ENCODE measurements at regions not wholly inside any gene's neighbourhood (a gene's known extent, or its start where the extent isn't known, plus 50 kb on each side); places are given as distances from the start of the nearest gene placed in this dataset.

DNA sequence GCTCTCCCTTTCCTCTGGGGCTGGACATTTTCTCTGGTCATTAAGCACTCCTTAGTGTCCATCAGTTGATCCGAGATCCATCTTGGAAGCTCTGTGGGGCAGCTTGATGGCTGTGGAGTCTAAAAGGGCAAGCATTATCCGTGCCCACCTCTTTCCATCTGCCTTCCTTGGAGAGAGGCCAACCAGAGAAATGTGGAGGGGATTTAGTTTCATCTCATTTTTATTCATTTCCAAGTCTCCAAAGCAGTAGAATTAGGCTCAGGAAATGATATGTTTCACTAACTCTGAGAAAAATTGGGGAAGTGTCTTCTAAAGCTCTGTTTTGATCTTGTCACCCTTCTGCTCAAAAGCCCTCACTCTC is 95.9 kb upstream of the KLHL25 start:
- DNase-seq: peak in 1 of 2 experiments; percentile 88

DNA sequence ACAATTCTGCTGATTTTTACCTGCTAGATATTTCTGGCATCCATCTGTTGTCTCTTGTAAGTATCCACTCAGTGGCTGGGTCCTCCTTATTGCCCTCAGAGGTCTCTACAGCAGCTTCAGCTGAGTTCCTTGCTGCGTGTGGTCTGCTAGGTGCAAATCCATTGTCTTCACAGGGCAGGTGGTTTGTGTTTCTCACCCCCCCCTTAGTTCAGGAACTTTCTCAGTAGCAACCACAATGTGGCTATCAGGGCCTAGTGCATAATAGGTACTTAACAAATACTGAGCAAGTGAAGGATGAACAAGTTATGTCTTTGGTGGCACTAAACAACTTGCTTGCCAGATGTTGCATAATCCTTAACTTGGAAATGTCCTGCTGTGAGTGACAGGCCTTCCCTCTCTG is 96.7 kb upstream of the KLHL25 start:
- no peak for DNase-seq

DNA sequence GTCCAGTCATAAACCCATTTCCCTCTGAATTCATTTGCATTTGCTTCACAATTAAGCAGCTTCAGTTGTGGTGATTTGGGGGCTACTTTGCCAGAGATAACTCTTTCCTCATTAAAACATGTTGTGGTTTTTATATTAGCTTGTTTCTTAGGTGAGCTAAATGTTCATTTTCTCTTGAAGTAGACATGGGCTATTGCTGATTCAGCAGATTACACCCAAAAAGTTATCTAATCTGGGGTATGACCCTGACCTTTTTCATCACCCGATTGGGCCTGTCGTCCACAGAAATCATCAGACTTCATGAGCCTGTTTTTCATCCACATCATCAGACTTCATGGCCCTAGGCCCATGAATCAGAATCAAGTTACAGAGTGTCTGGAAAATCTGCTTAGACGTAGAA is 97.5 kb upstream of the KLHL25 start:
- no peak for DNase-seq

DNA sequence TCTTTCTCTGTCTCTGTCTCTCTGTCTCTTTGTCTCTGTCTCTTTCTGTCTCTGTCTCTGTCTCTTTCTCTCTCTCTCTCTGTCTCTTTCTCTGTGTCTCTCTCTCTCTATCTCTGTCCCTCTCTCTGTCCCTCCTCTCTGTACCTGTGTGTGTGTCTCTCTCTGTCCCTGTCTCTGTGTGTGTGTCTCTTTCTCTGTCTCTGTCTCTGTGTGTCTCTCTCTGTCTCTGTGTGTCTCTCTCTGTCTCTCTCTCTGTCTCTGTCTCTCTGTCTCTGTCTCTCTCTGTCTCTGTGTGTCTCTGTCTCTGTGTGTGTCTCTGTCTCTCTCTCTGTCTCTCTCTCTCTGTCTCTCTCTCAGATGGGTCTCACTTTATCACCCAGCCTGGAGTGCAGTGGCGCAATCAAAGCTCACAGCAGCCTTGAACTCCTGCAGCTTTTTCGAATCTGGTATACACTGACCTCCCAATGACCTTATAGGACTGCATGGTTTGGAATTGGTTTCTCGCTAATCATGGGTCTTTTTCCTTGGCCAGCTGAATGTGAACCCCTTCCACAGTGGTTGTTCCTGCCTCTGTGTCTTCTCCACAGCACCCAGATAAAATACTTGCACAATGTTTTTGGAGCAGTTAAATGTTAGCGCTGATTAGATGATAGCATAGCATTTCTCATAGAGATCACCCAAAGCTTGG is 102.6 kb upstream of the KLHL25 start:
- no peak for DNase-seq

DNA sequence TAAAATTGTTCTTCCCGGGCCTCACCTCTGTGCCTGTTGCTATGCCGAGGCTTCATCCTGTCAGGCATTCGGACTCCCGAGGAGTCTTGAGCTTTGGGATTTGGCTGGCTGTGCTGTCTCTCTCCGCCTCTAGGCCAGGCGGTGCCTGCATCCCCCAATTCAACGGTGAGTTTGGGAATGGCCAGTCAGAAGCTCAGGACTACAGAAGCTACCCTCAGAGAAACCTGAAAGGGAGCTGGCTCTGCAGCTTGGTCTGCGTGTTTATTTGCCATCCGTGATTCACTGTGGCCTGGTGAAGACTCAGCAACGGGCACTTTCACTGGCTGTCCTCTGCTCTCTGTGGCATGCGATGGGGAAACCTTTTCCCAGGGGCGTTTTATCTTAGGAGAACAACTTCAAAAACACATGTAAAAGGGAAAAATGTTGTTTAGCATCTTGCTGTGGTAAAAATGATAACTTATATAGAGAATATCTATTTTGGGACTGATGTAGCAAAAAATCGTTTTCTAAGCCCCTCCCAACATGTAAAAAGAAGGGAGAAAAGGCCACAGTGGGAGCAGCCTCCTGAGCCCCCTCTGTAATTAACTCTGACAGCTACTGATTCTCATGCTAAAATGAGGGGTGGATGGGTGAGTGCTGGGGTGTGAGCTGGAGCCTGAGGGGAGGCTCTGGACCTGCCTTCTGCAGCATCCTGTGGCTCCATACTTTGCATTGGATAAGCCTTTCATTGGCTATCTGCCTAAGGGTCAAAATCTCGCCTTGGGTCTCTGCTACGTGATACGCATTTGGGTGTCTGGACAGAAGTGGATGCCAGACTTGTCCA is 103.4 kb upstream of the KLHL25 start:
- no peak for DNase-seq

DNA sequence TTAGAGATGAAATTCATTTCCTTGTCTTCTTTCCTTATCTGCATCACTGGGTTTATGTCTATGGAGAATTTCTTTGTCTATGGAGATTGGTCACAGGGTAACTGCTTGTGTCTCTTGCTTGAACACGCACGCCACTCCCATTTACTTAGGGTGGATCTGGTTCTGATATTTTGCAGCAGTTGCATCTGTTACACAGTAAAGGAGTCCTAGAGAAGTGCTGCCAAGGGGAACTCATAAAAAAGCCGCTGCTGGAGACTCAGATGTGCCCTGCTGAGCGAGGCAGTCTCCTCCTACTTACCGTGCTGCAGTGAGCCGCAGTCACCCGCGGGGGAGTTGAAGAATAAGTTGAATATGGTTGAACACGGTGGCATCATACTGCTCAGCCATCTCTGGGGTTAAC is 105.2 kb upstream of the KLHL25 start:
- no peak for DNase-seq

DNA sequence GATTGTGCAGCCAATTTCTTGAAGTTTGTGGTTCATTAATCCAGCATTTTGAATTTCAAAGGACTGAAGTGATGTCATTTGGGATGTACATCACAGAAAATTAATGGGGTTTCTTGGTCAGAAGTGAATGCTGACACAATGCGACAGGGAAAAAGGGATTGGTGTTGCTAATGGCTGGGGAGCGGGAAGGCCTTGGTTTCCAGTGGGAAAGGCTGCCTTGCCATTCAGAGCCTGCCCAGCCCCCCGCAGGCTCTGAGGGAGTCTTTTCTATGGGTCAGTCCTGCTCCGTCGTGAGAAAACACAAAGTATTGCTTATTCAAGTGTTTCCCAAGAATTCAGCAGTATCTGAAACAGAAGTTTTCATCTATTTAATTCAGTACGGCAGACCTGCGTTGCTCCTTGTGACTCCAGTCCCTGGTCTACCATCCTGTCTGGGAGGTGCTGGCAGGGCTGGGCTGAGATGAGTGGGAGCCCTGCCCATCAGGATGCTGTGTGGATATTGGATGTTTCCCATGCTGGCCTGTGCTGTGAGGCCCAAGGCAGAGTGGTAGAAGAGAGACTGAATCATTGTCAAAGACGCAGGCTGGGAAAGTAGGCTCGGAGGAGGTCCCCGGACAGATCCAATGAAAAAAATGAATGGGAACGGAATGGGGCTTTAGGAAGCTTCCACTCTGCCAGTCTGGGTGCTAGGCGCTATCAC is 111.2 kb upstream of the KLHL25 start:
- no peak for DNase-seq

DNA sequence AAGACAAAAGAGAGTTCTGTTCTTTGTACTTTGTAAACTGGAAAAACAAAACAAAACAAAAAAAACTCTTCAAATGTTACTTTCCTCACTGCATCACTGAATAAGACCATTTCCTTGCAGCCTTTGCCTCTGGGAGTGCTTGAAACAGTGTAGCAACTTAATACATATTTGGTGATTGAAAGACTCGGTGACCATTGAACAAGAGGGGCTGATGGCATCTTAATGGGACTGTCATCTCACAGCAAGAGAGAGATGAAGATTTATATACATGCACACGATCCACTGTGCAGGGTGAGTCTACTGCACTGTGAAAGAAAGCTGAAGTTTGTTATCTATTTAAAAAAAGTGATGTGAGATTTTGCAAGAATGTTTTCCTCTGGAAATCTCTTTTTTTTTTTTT is 111.9 kb upstream of the KLHL25 start:
- no peak for DNase-seq

DNA sequence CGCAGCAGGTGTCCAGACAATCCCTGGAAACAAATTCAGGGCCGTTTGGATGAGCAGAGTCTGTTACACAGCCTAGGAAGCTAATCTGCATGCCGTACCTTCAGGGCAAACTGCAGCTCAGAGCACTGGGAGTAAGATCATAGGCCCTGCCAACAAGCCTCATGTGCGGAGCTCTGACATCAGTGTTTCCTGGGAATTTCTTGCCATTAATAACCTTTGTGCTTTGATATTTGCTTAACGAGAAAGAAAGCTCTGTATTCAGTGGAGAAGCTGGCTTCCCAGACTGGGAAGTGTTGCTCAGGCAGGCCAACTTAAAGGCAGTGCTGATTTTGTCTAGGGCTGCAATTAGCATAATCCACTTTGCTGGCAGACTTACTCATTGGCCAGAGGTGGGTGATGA is 116.1 kb upstream of the KLHL25 start:
- peak in 1 of 2 experiments; percentile 19 for DNase-seq

DNA sequence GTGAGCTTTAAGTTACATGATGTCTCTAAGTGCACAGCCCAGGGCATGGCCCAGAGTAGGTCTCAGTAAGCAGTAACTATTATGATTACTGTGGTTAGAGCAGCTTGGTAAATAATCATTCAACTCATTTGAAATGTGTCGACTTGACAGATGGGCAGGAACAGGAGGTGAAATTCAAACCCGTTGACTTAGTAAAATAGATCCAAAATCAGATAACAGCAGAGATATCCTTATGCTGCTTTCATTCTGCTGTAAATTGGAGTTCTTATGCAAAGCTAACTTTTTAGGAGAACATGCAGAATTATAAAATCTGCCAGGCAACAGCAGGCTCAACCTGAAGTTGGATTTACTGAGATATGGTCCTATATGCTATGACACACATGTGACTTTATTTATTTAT is 118.7 kb upstream of the KLHL25 start:
- no peak for DNase-seq

DNA sequence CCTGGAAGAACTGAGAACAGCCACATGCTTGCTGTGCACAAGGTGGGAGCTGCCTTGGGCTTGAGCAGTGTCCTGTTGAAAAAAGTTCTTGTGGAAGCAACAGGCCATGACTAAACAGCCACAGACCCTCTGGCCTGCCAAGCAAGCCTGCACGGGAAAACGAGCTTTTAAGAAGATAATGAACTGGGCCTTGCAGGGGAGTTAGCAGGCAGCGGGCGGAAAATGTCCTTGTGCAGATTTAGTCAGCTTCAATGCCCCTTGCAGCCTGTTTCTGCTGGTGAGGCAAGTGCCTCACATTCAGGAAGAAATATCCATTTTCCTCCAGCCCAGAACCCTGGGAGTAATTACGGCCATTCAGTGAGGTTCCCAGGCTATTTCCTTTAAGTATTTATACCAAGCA is 126.2 kb upstream of the KLHL25 start:
- no peak for DNase-seq

DNA sequence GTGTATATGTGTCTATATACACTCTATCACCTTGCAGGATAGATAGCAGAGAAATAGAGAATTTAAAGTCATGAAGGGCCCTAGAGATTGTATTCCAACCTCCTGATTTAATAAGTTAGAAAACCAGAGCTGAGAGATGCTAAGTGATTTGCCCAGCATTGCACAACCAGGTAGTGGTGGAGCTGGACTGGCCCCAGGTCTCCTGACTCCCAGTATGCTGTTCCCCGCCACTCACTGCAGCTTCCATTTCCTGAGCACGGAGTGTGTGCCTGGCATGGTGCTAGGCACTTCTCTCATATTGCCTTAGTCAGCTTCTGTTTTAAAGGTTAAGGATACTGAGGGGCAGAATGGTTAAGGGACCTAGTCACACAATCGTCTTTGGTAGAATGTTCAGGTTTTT is 129.4 kb upstream of the KLHL25 start:
- no peak for DNase-seq

DNA sequence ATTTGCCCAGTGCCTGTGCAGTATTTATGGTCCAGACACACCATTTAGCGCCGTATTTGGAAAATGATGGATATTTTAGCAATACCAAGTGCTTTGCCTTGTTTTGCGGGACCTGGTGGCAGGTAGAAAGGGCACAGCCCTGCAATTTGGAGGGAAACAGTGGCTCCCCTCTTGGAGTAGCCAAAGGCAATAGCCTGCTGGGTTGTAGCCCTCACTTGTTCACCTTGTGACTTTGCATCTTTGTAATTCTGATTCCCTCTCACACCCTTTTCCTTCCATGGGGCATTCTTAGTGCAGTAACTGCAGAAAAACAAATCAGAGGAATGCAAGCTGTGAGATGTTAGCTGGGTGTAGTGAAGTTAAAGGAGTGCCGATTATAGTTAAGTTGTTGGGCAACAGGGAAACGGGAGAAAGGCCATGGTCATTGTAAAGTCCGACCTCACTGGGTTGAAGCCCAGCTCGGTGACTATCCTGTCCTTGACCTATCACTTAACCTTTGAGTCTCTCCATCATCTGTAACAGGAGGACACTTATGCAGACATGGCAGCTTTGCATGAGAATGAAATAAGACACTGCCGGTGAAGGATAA is 131.0 kb upstream of the KLHL25 start:
- no peak for DNase-seq

DNA sequence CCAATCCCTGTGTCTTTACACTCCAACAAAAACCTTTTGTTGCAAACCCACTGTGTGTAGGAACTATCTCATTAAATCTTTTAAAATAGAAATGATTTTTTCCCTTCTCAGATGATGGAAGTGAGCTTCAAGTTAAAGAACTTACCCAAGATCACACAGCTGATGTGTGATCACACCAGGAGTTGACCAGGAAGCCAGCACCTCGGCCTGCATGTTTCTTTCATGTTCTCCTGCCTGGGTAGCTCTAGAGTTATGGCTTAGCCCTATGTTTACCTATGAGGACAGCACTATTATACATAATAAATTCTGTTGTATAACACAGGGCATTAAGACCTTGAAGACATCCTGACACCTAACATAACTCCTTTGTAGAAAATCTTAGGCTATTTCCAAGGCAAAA is 132.1 kb upstream of the KLHL25 start:
- no peak for DNase-seq

DNA sequence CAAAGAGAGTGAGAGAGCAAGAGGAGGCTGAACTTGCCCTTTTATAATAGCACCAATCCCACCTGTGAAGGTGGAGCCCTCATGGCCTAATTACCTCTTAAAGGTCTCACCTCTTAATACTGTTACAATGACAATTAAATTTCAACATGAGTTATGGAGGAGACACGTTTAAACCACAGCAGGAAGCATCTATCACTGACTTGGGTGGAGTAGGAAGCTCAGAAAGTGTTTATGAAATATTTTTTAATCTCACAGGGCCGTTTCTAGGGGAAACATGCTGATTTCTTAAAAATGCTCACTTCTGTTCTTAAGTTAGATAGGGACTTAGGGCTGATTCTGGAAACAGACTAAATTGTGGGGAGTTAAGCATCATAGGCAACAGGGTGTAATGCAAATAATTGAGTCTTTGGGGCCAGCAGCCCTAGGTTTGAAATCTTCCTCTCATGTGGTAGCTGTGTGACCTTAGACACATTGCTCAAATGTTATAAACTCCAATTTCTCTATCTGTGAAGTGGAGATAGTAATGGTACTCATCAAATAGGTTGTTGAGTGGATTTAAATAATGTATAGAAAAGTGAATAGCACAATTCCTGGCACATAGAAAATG is 133.3 kb upstream of the KLHL25 start:
- no peak for DNase-seq

DNA sequence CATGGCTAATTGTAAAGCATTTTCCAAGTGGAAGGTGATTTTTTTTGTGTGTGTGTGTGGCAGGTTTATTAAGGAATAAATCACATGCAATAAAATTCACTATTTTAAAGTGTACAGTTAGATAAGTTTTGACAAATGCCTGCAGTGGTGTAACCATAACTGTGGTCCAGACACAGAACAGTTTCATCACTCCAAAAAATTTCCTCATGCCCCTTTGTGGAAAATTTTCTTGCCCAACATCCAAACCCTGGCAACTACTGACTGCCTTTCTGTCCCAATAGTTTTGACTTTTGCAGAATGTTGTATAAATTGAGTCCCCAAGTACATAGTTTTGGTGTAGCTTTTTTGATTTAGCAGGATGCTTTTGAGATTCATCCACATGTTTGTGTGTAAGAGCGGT is 135.1 kb upstream of the KLHL25 start:
- no peak for DNase-seq

DNA sequence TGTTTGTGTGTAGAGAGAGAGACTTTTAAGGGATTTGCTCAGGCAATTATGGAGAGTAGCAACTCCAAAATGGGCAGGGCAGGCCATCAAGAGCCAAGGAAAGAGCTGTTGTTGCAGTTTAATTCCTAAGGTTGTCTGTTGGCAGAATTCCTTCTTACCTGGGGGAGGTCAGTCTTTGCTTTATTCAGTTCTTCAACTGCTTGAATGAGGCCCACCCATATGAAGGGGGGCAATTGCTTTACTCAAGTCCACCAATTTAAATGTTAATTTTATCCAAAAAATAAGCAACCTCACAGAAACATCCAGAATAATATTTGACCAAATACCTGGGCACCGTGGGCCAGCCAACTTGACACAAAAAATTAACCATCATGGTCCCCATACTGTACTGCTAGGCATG is 137.7 kb upstream of the KLHL25 start:
- DNase-seq: no peak

DNA sequence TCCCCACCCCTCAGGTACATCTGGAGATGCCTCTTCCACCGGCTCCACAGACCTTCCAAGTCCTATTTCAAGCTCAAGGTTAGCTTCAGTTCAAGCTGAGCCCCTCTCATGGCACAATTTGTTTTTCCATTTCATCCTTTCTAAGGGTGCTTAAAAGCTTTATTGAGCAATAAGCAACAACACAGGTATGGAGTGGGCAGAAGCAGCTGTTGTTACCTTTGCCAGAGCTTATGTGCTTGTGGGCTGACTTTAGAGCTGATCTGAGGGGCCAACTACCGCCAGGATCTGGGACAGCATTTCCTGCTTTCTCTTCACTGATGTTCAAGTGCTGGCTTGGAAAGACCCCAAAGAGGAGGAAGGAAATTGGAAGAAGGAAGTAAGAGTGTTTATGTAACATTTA is 140.0 kb upstream of the KLHL25 start:
- no peak for DNase-seq

DNA sequence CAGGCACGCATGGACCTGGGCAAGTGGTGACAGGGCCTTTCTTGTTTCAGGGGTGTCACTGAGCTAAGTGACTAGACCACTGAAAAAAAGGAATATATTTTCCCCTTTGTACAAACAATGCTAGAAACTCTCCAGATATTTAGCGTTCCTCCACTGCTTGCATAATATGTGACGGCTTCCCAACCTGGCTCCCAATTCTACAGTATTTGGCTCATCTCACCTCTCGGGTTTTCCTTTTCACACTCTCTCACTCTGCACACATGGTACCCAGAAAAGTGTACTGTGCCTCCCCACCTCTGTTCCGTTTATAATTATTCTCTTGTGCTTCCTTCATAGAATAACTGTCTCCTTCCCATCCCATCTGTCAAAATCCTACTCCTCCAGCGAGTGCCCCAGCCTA is 140.5 kb upstream of the KLHL25 start:
- no peak for DNase-seq

DNA sequence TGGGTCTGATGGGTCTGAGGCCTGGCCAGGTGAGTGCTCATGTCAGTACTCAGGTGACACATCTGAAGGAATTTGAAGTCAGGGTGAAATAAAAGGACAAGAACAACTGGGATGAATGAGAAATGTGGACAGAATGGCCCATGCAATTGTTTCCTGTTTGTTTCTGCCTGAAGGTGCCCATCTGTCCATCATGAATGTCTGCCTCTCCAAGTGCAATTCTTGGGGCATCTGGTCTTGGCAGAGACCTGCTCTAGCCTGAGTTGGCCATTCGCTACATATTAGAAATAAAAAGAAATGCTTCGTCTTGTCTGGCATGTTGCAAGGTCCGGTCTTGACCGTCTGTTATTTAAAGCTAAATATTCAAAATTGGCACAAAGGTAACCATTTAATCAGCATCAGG is 142.0 kb upstream of the AGBL1 start:
- peak in 1 of 2 experiments; percentile 12 for DNase-seq

DNA sequence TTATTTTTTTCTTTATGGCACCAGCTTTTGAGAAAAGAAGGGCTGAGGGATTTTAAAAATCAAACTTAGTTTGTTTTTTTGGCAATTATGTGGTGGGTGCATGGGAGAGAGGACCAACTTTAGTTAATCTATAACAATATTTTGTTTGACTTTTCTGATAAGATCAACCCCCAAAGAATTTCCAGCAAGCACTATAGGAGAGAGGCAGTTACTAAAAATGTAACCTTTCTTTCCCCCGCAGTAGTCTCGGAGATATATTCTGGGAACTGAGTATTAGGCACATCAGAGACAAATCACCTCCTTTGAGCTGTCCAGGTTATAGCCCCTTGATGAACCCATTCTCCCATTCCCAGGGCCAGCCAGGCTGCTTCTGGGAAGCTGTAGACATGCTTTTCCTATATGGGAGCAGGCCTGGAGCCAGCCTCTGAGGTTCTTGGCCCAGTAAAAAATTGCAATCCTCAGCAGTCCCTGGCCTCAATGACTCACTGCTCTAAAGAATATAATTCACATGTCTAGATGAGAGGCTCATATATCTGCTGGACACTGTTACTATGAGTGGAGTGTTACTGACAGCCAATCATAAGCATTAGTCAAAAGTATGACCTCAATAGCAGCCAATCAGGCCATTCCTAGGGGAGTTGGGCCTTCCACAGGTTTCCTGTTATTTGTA is 138.3 kb upstream of the AGBL1 start:
- no peak for DNase-seq

DNA sequence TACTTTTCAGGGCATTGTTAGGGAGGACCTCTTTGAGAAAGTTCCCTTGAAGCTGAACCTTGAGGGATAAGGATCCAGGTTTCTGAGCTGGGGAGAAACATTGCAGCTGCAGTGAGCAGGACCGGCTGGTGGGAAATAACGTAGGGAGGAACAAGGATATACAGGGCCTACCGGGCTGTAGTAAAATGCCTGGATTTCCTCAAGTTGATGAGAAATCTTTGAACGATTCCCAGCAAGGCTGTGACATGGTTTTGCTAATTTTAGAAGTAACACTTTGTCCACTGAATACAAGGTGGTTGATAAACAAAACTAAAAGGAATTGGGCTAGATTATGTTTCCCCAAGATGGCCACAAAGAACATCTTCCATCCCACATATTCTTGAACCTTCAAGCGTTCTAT is 137.0 kb upstream of the AGBL1 start:
- DNase-seq: no peak

DNA sequence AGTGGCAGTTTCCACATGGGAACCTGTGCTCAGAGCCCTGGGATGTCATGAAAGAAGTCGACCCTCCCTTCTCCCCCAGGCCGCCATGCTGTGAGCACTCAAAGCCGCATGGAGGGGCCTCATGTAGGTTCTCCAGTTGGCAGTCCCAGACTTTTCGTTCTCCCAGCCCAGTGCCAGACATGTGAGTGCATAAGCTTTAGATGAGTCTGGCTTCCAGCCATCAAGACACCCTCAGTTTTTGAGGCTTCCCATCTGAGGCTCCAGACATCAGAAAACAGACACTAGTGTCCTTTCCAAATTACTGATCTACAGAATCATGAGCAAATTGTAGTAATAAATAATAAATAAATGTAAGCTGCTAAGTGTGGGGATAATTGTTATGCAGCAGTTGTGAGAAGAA is 136.5 kb upstream of the AGBL1 start:
- no peak for DNase-seq

Measured in cerebellar nuclear complex (tissue), 1 donor.